ENCODE measurements at regions not wholly inside any gene's neighbourhood (a gene's known extent, or its start where the extent isn't known, plus 50 kb on each side); places are given as distances from the start of the nearest gene placed in this dataset.

GRCh38 chr7:156275292-156275691 is 365.3 kb upstream of the RNF32 start:
- no peak for TF ChIP-seq CTCF (IDR thresholded peaks at IDR 0.05 in 4 of 5, conservative IDR thresholded peaks at IDR 0.05 in 1 of 5)
- TF ChIP-seq POLR2A (IDR thresholded peaks at IDR 0.05), result no peak

All from gastrocnemius medialis (tissue), 4 donors.